ENCODE measurements at regions not wholly inside any gene's neighbourhood (a gene's known extent, or its start where the extent isn't known, plus 50 kb on each side); places are given as distances from the start of the nearest gene placed in this dataset.

GRCh38 chr19:28217022-28217421, 995.9 kb downstream of the UQCRFS1 start:
- intact Hi-C loops (cut with DNase I), result no loop called here
- H3K27ac ChIP-seq, result no peak overlapping the region
- no peak for TF ChIP-seq CTCF (IDR thresholded peaks at IDR 0.05)
- WGBS, 3 donors, result 19 to 36% (median 34%) methylated on average over 1 of the region's 1 CpG
- H3K4me1 ChIP-seq, result no peaks in the 10 kb centered on the region
- H3K9me3 ChIP-seq, result no peaks in the 10 kb centered on the region
- H3K36me3 ChIP-seq (ENCODE audit: insufficient read depth in 1 of 2, low read depth in 1 of 2), result no peaks in the 10 kb centered on the region
- H3K4me3 ChIP-seq, result no peak overlapping the region
- ATAC-seq (no peak), DNase-seq (no peak)
- H3K27me3 ChIP-seq (ENCODE audit: insufficient read depth in 3 of 3, low read length in 2 of 3), result peaks cover 0 to 7% (median 0%) of the 10 kb centered on the region in 3 donors

GRCh38 chr19:28213470-28214082, 999.4 kb downstream of the UQCRFS1 start:
- WGBS, 3 donors, result 38 to 53% (median 39%) methylated on average over 6 of the region's 6 CpGs
- ATAC-seq (no peak), DNase-seq (no peak)
- Histone ChIP-seq H3K36me3 (ENCODE audit: insufficient read depth in 1 of 2, low read depth in 1 of 2) (no peaks in the 10 kb centered on the region), H3K9me3 (no peaks in the 10 kb centered on the region), H3K27ac (no peak overlapping the region), H3K27me3 (ENCODE audit: insufficient read depth in 3 of 3, low read length in 2 of 3) (peaks cover 0 to 7% (median 0%) of the 10 kb centered on the region in 3 donors), H3K4me1 (no peaks in the 10 kb centered on the region), H3K4me3 (no peak overlapping the region)
- TF ChIP-seq CTCF (IDR thresholded peaks at IDR 0.05), result no peak
- intact Hi-C loops (cut with DNase I), result no loop called here

DNA sequence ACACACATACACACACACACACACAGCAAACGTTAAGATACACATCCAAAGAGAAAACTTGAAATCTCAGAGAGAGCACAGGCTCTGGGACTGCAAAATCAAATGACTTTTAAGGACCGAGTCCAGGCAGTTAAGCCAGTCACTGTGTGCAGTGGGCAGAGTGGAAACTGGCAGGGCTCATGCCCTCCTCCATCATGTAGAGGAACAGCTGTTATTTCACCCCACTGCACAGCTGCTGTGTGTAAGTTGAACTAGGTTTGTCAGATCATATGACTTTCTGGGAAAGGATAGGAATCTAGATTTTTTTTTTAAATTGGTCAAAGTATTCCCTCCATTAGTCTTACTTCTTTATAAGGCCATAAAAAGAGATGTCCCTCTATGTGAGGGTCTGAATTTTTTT, 1002.1 kb downstream of the UQCRFS1 start:
- 23 to 28% (median 25%) methylated on average over 2 of the region's 2 CpGs for WGBS, 3 donors
- H3K9me3 ChIP-seq, result no peaks in the 10 kb centered on the region
- no peak overlapping the region for H3K4me3 ChIP-seq
- H3K27ac ChIP-seq, result no peak overlapping the region
- intact Hi-C loops (cut with DNase I), result no loop called here
- no peaks in the 10 kb centered on the region for H3K36me3 ChIP-seq (ENCODE audit: insufficient read depth in 1 of 2, low read depth in 1 of 2)
- DNase-seq, result no peak
- peaks cover 0 to 7% (median 0%) of the 10 kb centered on the region in 3 donors for H3K27me3 ChIP-seq (ENCODE audit: insufficient read depth in 3 of 3, low read length in 2 of 3)
- no peak for ATAC-seq
- no peaks in the 10 kb centered on the region for H3K4me1 ChIP-seq
- no peak for TF ChIP-seq CTCF (IDR thresholded peaks at IDR 0.05)

GRCh38 chr19:28208745-28209144, 1004.2 kb downstream of the UQCRFS1 start:
- intact Hi-C loops (cut with DNase I), result no loop called here
- WGBS, 3 donors, result 60 to 66% (median 64%) methylated on average over 10 of the region's 10 CpGs
- no peaks in the 10 kb centered on the region for H3K9me3 ChIP-seq
- ATAC-seq (no peak), DNase-seq (no peak)
- no peak overlapping the region for H3K4me3 ChIP-seq
- TF ChIP-seq CTCF (IDR thresholded peaks at IDR 0.05), result no peak
- H3K4me1 ChIP-seq, result no peaks in the 10 kb centered on the region
- no peaks in the 10 kb centered on the region for H3K27me3 ChIP-seq (ENCODE audit: insufficient read depth in 3 of 3, low read length in 2 of 3)
- H3K36me3 ChIP-seq (ENCODE audit: insufficient read depth in 1 of 2, low read depth in 1 of 2), result no peaks in the 10 kb centered on the region
- no peak overlapping the region for H3K27ac ChIP-seq

GRCh38 chr19:28207244-28207643, 1005.7 kb downstream of the UQCRFS1 start:
- intact Hi-C loops (cut with DNase I), result no loop called here
- Histone ChIP-seq H3K9me3 (no peaks in the 10 kb centered on the region), H3K4me1 (no peaks in the 10 kb centered on the region), H3K4me3 (no peak overlapping the region), H3K27me3 (ENCODE audit: insufficient read depth in 3 of 3, low read length in 2 of 3) (no peaks in the 10 kb centered on the region), H3K27ac (no peak overlapping the region), H3K36me3 (ENCODE audit: insufficient read depth in 1 of 2, low read depth in 1 of 2) (no peaks in the 10 kb centered on the region)
- WGBS, 3 donors, result 70 to 73% (median 71%) methylated on average over 7 of the region's 7 CpGs
- DNase-seq, result no peak
- no peak for TF ChIP-seq CTCF (IDR thresholded peaks at IDR 0.05)
- ATAC-seq, result no peak

Data from psoas muscle (tissue), 7 donors.